Astrocyte (in vitro differentiated cells and primary cell): ENCODE measurements at regions not wholly inside any gene's neighbourhood (a gene's known extent, or its start where the extent isn't known, plus 50 kb on each side); places are given as distances from the start of the nearest gene placed in this dataset.

ENCODE experiments used
- CTCF ChIP-seq: IDR thresholded peaks from 2 replicates; pipeline ENCODE4 v1.5.1; 2011; ENCODE audit warnings: low read depth, mild to moderate bottlenecking, inconsistent platforms, low read length, moderate library complexity; ENCODE audit not compliant: insufficient read depth
- EZH2 ChIP-seq: IDR thresholded peaks from 2 replicates; pipeline ENCODE4 v1.6.1; 2012; ENCODE audit warnings: mild to moderate bottlenecking, low read length, inconsistent platforms; ENCODE audit not compliant: insufficient read depth

GRCh38 chr6:19632786-19633185 lies 204.4 kb upstream of the ID4 start:
- TF ChIP-seq EZH2 (no peak), CTCF (no peak)
